GM19452 (cell line): ENCODE measurements at regions not wholly inside any gene's neighbourhood (a gene's known extent, or its start where the extent isn't known, plus 50 kb on each side); places are given as distances from the start of the nearest gene placed in this dataset.
"Not testable (repeated sequence)": the region's sequence is repeated elsewhere in the genome, so short reads cannot be mapped to it uniquely, and the experiment has no call there.

Experiments
- ATAC-seq: cut with Tn5 transposase; IDR thresholded peaks from one replicate; pipeline ENCODE4 v1.9.1; 2021; ENCODE audit not compliant: unreplicated experiment

- no peak for ATAC-seq
Measured at GRCh38 chr7:138214926-138215325, 138.7 kb downstream of the AKR1D1 start.

GRCh38 chr7:138220321-138220720 lies 144.1 kb downstream of the AKR1D1 start:
- ATAC-seq: not testable (repeated sequence)

- ATAC-seq: not testable (repeated sequence)
Measured at GRCh38 chr7:138221388-138221787, 145.1 kb downstream of the AKR1D1 start.

GRCh38 chr7:138223402-138223879 lies 147.2 kb downstream of the AKR1D1 start:
- no peak for ATAC-seq

GRCh38 chr7:138226001-138226476 lies 149.8 kb downstream of the AKR1D1 start:
- ATAC-seq: no peak

- ATAC-seq: no peak
Measured at GRCh38 chr7:138226745-138227279, 150.6 kb downstream of the AKR1D1 start.

- ATAC-seq: no peak
Measured at GRCh38 chr7:138228119-138228518, 151.9 kb downstream of the AKR1D1 start.

GRCh38 chr7:138228769-138229168 lies 152.5 kb downstream of the AKR1D1 start:
- ATAC-seq: no peak

GRCh38 chr7:138233189-138233588 lies 156.9 kb downstream of the AKR1D1 start:
- no peak for ATAC-seq

- no peak for ATAC-seq
Measured at GRCh38 chr7:138235207-138235606, 158.9 kb downstream of the AKR1D1 start.

- ATAC-seq: no peak
Measured at GRCh38 chr7:138237995-138238394, 161.7 kb downstream of the AKR1D1 start.

GRCh38 chr7:138238734-138239659 lies 162.7 kb downstream of the AKR1D1 start:
- ATAC-seq: no peak

GRCh38 chr7:138243430-138243829 lies 167.2 kb downstream of the AKR1D1 start:
- ATAC-seq: no peak

- ATAC-seq: no peak
Measured at GRCh38 chr7:138243836-138244235, 167.6 kb downstream of the AKR1D1 start.

- no peak for ATAC-seq
Measured at GRCh38 chr7:138244606-138245005, 168.3 kb downstream of the AKR1D1 start.

GRCh38 chr7:138245216-138245615 lies 169.0 kb downstream of the AKR1D1 start:
- no peak for ATAC-seq

GRCh38 chr7:138245682-138246081 lies 169.4 kb downstream of the AKR1D1 start:
- ATAC-seq: no peak

- ATAC-seq: no peak
Measured at GRCh38 chr7:138246428-138246827, 170.2 kb downstream of the AKR1D1 start.

GRCh38 chr7:138247081-138247480 lies 170.8 kb downstream of the AKR1D1 start:
- ATAC-seq: no peak

GRCh38 chr7:138247568-138248333 lies 171.5 kb downstream of the AKR1D1 start:
- ATAC-seq: no peak

GRCh38 chr7:138248609-138249008 lies 172.3 kb downstream of the AKR1D1 start:
- no peak for ATAC-seq
